GM12891 (cell line): ENCODE measurements at regions not wholly inside any gene's neighbourhood (a gene's known extent, or its start where the extent isn't known, plus 50 kb on each side); places are given as distances from the start of the nearest gene placed in this dataset.

ENCODE experiments used
- DNase-seq: peaks from one replicate; pipeline ENCODE4 v3.0.0; 2011; ENCODE audit warnings: low spot score; ENCODE audit not compliant: insufficient read length
- FAIRE-seq: peaks from 2 replicates; lab custom pipeline; 2011; peaks lifted over from hg19 to GRCh38; lab: Jason Lieb, UNC
- PAX5 ChIP-seq: IDR thresholded peaks from 2 replicates; pipeline ENCODE4 v1.6.1; 2011; ENCODE audit warnings: low read length, moderate library complexity, mild to moderate bottlenecking; ENCODE audit not compliant: insufficient read depth, severe bottlenecking
- POLR2A ChIP-seq: IDR thresholded peaks from 2 replicates; pipeline ENCODE4 v1.6.1; 2011; ENCODE audit warnings: low read depth, low read length, control low read depth
- POLR2AphosphoS5 ChIP-seq: IDR thresholded peaks from 2 replicates; pipeline ENCODE4 v1.6.1; 2011; ENCODE audit warnings: low read depth, low read length, control low read depth
- POU2F2 ChIP-seq: IDR thresholded peaks from 2 replicates; pipeline ENCODE4 v1.6.1; 2011; ENCODE audit warnings: low read depth, mild to moderate bottlenecking, control low read depth, low read length, moderate library complexity
- SPI1 ChIP-seq: IDR thresholded peaks from 2 replicates; pipeline ENCODE4 v1.6.1; 2011; ENCODE audit warnings: low read depth, low read length, control low read depth
- TAF1 ChIP-seq: IDR thresholded peaks from 2 replicates; pipeline ENCODE4 v1.6.1; 2011; ENCODE audit warnings: low read depth, low read length, control low read depth

DNA sequence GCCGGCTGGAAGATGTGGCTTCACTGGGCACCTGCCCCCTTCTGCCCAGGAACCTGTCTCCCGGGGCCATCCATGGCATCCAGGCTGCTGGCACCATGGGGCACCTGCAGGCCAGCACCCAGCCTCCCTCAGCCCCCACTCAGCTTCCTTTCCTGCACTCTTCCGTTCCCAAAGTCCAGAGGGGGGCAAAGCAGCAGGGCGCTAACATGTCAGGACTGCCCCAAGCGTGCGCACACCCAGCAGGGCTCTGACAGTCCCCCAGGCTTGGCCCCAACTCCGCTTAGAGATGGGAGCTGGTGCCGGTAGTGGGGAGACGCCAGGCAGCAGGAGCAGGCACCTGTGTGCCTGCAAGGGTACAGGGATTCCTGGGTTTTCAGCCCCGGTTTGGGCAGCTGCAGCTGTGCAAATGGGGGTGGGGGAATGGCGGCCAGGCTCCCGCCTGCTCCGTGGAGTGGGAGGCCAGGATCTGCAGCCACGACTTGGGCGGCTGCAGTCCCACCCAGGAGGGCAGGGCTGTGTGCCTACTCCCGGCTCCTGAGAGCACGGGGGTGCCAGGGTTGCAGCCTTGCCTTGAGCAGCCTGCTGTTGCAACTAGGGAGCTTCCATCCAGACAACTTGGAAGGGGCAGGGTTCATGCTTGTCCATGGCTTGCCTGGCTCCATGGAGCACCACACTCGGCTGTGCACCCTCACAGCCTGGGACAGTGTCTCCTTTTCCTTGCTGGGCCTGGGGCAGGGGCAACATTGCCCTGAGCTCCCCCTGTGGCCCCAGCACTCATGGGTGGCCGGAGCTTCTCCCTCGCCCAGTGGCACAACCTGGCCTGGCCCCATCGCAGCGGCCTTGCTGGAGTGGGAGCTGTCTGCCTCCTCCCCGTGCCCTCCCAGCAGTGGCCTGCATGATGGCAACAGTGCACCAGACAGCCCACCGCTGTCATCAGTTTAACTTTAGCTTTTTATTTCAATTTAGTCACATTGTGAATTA is 561.1 kb downstream of the MTRR start:
- TF ChIP-seq PAX5 = no peak
- TF ChIP-seq POLR2A = no peak
- TF ChIP-seq SPI1 = no peak
- TF ChIP-seq POU2F2 = no peak
- TF ChIP-seq TAF1 = no peak
- no peak for TF ChIP-seq POLR2AphosphoS5
- DNase-seq (no peak), FAIRE-seq (no peak)

DNA sequence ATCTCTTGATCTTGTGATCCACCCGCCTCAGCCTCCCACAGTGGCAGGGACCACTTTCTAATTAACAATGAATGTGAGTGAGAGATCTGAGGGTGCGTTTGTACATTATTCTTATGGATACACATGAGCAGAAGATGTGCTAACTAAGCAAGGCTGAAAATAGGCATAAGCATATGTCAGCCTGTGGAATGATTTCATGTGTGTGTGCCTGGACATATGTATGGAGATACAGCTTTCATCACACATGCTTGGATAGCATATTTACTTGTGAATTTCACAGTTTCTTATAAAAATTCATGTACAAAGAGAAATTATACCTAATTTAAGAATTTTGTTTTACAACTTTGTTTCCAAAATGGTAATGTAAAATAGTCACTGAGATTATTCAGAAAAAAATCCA is 565.6 kb downstream of the MTRR start:
- DNase-seq = no peak
- no peak for FAIRE-seq
- TF ChIP-seq PAX5 (no peak), POU2F2 (no peak)

DNA sequence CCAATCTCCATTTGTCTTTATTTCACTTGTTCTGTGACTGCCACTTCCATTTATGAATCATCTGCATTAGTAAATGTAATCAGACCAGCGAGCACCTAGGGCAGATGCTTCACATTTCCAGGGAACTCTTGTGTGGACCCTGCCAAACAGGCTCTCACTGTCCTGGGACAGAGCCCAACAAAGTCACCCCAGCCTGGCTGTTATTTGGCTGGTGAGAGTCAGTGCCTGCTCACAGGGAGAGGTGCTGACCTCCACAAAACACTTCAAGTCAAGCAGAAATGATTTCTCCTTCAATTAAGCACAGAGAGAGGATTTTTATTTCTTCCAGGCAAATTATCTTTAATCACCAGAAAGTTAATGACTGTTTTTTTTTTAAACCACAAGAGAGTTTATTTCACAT is 568.0 kb downstream of the MTRR start:
- TF ChIP-seq POLR2A (no peak), SPI1 (no peak), TAF1 (no peak), POLR2AphosphoS5 (no peak), PAX5 (no peak), POU2F2 (no peak)
- FAIRE-seq (no peak), DNase-seq (no peak)

DNA sequence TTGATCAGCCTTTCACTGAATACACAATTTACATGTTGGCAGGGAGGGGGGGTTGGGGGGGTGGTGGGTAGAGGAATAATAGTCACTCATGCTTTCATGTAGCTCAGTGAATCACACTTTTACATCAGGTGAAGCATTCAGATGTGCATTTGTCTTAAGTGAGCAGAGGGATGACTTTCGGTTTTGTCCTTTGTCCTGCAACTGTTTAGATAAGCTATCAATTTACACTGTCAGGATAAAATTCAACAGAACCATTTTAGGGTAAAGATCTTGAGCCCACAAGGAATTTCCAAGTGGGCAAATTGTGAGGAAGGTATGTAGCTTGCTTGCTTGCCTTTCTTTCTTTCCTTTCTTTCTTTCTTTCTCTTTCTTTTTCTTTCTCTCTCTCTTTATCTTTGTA is 576.2 kb downstream of the MTRR start:
- FAIRE-seq = no peak
- no peak for DNase-seq
- TF ChIP-seq POLR2AphosphoS5 (no peak), TAF1 (no peak), POU2F2 (no peak), SPI1 (no peak), POLR2A (no peak)

DNA sequence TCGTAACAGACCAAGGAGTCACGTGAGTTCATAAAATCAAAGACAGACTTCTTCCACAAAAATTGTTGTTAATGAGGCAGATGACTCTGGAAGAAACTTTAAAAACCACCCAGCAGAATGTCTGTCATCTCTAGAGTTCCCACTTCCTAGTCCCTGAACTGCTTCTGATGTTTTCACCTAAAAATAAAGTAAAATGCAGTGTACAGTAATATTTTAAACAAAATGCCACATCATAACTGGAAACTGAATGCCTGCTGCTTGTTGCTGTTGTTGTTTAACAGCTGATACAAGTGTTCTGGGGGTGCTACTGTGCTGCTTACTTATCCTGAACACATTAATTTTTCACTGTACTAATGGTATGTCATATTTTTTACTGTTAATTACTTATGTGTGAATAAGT is 577.2 kb downstream of the MTRR start:
- peak; percentile 50 for TF ChIP-seq SPI1
- TF ChIP-seq POU2F2 = no peak
- FAIRE-seq (no peak), DNase-seq (no peak)

DNA sequence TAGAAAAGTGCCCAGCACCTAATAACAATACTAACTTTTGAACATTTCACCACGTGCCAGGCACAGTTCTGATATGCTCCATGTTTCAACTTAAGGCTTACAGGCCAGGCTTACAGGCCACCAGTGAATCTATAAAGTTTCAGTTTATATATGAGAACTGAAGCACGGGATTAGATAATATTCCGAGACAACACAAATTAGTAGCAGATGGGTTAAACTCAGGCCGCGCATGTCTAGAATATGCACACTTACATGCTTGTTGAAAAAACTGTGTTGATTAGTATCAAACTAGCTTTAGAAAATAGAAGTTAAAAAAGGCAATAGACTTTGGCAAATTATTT is 587.9 kb downstream of the MTRR start:
- no peak for FAIRE-seq
- no peak for DNase-seq
- no peak for TF ChIP-seq PAX5
- TF ChIP-seq POLR2A = no peak
- TF ChIP-seq TAF1 = no peak
- TF ChIP-seq POLR2AphosphoS5 = no peak
- no peak for TF ChIP-seq SPI1
- no peak for TF ChIP-seq POU2F2

DNA sequence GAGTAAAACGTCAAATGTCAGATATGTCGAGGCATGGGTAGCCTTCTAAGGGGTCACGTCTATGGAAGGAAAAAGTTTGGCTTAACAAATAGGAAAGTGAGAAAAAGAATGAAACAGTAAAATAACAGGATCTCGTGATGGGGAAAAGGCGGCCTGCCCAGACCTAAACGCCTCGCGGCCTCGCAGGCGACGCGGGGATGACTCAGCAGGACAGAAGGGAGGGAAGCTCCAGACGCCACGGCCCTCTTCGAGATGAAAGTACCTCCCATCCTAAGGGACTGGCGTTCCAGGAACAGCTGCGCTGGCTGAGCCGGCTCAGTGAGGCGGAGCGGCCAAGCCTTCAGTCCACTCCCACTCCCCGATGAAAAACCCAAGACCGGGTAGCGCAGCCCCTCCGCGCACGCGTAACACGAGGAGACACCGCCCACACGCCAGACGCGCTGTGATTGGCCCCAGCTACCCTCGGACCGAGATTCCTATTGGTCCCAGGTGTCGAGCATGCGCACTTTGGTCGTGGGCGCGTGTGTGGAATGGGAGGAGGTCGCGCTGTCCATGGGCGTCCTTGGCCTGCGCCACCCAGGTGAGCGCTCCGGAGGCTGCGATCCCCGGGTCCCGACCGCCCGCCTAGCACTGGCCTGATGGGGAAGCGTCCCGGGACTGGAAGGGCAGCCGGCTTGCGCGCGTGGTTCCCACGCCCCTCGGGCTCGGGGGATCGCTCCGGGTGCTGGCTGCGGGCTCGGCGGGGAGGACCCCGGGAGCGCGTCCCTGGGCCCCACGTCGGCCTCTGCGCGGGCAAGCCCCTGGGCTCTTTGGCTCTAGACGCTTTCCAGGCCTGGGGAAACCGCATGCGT is 588.5 kb downstream of the MTRR start:
- DNase-seq (no peak), FAIRE-seq (no peak)
- TF ChIP-seq POLR2AphosphoS5 (no peak), SPI1 (no peak), POU2F2 (no peak), PAX5 (no peak), POLR2A (no peak), TAF1 (no peak)

DNA sequence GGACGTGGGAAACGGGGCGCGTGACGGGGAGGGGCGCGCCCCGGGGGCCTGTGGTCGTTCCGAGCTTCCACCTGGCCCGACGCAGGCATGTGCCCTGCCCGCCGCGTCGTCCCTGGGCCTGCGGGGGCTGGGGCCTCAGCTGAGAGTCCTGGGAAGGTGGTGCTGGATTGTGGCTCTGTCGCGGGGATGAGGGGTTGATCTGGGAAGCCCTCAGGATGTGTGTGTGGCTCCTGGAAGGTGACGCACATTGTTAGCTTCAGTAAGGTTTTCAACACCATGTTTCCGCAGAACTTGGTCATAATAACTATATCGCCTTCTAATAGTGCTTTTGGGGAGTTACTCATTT is 589.1 kb downstream of the MTRR start:
- DNase-seq (no peak), FAIRE-seq (no peak)

DNA sequence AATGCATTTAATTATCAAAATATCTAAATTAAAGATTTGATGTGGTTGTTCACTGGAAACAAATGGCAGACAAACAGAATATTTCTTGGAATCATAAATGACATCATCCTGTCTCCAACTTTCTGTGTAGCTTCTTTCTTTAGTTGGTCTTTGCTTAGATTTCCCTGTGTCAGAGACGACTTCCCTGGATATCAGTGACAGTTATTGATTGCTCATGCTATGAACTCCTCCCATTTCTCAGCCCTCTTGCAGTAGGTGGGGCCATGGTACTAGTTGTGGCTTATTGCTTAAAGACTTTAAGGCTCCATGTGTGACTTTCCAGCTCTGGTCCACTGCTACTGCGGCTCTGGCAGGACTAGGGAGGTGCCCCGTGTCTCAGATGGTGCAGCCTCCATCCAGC is 592.6 kb downstream of the MTRR start:
- DNase-seq (no peak), FAIRE-seq (no peak)
- no peak for TF ChIP-seq POU2F2
- no peak for TF ChIP-seq TAF1
- TF ChIP-seq PAX5 = no peak
- TF ChIP-seq POLR2AphosphoS5 = no peak
- TF ChIP-seq POLR2A = no peak
- TF ChIP-seq SPI1 = no peak

More for the DNA sequence above, 589.1 kb downstream of the MTRR start:
- TF ChIP-seq SPI1 (no peak), POU2F2 (no peak), PAX5 (no peak), POLR2A (no peak), TAF1 (no peak), POLR2AphosphoS5 (no peak)
